ENCODE measurements at regions not wholly inside any gene's neighbourhood (a gene's known extent, or its start where the extent isn't known, plus 50 kb on each side); places are given as distances from the start of the nearest gene placed in this dataset.

DNA sequence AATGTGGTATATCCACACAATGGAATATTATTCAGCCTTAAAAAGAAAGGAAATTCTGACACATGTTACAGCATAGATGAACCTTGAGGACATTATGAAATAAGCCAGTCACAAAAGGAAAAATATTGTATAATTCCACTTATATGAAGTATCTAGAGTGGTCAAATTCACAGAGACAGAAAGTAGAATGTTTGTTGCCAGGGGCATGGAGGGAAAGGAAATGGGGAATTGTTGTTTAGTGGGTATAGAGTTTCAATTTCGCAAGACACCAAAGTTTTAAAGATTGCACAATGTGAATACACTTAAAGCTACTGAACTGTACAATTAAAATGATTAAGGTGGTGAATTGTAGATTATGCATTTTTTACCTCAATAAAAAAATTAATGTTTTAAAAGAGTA, 92.9 kb downstream of the TXNL1 start:
- no peak for DNase-seq

DNA sequence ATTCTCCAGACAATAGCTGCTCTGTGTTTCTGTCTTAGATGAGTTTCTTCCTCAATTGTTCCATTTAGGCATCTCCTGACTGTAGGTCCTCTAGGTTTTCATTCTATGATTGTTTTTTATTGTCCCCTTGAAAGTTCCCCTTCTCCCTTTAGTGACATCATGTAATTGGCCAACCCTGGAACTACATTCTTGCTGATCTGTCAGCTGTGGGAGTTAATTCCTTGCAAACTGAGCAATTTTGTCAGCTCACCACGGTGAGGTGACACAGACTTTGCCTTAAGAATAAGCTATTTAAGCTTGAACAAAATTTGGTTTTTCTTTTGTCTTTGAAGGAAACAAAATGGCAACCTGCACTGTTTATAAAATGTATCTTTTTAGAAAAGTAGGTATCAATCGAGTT, 95.9 kb downstream of the TXNL1 start:
- no peak for DNase-seq

- DNase-seq = no peak
Observed at GRCh38 chr18:56541793-56542192, 96.6 kb downstream of the TXNL1 start.

- no peak for DNase-seq
Observed at GRCh38 chr18:56541340-56541739, 97.1 kb downstream of the TXNL1 start.

DNA sequence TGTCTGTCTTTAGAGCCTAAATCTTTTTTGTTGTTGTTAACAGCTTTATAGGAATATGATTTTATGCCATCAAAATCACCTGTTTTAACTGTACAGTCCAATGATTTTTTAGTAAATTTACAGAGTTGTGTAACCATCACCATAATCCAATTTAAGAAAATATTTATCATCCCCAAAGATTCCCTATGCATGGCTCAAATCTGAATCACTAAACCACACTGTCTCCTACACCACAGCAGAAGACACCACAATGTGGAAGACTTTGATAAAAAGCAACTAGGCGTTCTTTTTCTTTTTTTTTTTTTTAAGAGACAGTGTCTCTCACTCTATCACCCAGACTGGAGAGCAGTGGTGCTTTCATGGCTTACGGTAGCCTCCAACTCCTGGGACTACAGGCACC, 99.6 kb downstream of the TXNL1 start:
- no peak for DNase-seq

DNA sequence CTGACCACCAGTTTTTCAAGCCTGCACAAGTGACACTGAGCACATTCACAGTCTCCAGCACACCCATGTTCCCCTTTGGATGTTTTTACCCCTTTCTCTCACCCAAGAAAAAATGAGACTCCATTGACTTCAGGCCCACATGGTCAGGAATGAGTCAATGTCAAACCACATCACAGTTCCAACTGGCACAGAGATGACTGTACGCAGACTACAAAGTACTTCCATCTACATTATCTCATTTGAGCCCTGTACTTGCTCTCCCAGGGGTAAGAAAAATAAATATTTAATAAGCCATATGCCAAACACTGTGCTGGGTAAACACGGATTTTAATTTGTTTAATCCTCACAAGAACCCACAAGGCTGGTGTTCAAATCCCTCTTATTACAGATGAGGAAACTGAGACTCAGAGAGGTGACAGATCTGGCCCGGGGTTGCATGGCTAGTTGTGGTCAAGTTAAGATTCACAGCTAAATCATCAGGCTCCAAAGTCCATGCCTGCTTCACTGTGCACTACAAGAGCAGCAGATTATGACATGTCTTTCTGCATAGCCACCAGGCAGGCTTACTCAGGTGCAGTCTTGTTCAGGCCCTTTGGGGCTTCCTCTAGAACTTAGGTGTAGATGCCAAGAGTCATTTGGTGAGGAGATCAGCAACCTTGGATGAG, 106.1 kb downstream of the TXNL1 start:
- DNase-seq = peak; percentile 17

GRCh38 chr18:56522816-56523215, 115.6 kb downstream of the TXNL1 start:
- no peak for DNase-seq

- DNase-seq = no peak
Observed at GRCh38 chr18:56521263-56521662, 117.1 kb downstream of the TXNL1 start.

DNA sequence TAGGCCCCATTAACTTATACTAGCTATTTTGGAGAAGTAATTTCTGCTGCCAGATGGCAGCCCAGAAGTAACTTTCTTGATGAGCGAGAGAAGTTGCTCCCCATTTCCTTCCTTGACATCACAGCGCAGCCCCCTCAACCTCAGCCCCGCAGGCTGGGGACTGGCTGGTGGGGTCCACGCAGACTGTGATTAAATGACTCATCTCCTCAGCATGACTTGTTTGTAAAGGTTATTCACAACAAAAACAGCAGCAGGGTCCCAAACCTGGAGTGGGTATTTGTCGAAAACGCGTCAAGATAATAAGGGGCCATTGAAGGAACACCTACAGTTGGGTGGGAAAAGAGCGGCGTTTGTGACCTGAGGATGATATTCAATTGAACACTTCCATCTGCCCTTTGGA, 120.6 kb downstream of the TXNL1 start:
- no peak for DNase-seq

GRCh38 chr18:56517196-56517595, 121.2 kb downstream of the TXNL1 start:
- DNase-seq = no peak

- no peak for DNase-seq
Observed at GRCh38 chr18:56516789-56517188, 121.6 kb downstream of the TXNL1 start.

DNA sequence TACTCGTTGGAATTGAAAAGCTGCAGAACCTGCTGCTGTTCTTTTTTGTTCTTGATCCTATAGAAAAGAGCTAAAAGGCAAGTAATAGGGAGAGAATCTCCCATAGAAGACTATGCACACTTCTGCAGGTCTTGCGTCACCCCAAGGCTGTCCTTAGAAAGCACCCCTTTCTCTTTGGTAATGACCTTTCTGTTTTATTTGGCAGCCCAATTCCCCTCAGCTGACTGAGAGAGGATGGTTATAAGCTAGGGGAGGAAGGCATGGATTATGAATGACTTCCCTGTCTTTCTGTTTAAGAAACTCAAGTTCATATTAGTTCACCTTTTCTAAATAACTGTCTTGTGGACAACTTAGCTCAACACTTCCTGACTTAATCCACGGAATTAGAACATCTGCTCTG, 122.9 kb downstream of the TXNL1 start:
- no peak for DNase-seq

- no peak for DNase-seq
Observed at GRCh38 chr18:56511996-56512395, 126.4 kb downstream of the TXNL1 start.

DNA sequence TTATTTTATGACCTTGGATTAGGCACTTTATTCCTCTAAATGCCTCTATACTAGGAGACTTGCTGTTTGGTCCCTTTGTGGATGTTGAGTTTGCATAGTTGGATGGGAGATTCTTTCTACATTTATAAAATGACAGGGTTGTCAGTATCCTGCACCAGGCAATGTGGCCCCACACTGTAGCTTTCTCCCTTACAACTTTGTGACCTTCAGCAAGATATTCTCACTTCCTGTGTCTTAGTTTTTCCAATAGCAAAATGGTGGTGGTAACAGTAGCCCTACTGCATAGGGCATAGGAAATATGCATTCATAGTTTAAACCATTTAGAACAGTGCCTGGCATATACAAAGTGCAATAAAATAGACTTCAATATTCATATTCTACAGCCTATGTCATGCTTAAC, 128.3 kb downstream of the TXNL1 start:
- DNase-seq = no peak

- no peak for DNase-seq
Observed at GRCh38 chr18:56509656-56510055, 128.7 kb downstream of the TXNL1 start.

DNA sequence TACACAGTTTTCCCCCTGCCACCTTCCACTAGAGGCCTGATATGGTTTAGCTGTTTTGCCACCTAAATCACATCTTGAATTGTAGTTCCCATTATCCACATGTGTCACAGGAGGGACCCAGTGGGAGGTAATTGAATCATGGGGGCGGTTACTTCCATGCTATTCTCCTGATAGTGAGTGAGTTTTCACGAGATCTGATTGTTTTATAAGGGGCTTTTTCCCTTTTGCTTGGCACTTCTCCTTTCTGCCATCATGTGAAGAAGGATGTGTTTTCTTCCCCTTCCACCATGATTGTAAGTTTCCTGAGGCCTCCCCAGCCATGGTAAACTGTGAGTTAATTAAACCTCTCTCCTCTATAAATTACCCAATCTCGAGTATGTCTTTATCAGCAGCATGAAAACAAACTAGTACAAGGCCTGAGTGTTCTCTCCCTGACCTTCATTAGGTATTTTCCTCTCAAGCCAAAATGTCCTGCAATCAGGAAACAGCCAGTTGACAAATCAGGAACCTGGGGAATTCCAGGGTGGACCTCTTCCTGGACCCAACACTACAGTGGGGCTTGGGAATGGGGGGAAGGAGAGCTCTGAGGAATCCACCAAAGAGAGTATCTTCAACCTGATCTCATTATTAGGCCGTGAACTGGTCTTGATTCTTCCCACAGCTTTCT, 129.9 kb downstream of the TXNL1 start:
- no peak for DNase-seq

DNA sequence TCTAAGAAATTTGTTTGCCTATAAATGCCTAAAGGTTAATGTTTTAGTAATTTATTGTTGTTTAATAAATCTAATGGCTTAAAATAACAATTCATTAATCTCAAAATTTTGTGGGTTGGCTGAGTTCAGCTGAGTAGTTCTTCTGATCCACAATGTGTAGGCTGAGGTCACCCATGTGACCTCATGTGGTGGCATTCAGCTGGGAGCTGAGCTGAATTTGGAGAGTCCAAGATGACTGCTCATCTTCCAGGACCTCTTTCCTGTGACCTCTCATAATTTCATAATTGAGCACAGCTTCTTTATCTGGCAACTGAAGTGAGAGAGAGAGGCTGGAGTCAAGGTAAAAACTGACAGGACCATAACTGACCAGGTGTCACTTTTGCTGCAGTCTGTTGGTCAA, 132.4 kb downstream of the TXNL1 start:
- no peak for DNase-seq

DNA sequence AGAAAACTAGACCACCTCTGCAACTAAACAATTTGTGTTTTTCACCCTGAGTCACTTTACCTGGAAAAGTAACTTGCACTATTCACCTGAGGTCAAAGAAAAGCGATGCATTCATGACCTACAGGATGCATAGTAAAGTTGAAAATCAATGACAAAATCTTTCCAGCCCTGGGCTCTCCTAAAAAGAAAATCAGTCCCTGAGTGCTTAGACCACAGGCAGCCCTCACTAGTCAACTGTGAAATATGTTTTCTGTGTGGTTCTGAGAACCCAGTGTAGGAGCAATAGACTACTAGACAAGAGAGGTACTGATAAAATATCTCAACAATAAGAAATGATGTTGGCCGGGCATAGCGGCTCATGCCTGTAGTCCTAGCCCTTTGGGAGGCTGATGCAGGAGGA, 133.1 kb downstream of the TXNL1 start:
- DNase-seq = no peak

- peak; percentile 22 for DNase-seq
Observed at GRCh38 chr18:56501896-56502295, 136.5 kb downstream of the TXNL1 start.

GRCh38 chr18:56495884-56496283, 142.5 kb downstream of the TXNL1 start:
- DNase-seq = no peak

- DNase-seq = no peak
Observed at GRCh38 chr18:56493531-56493930, 144.9 kb downstream of the TXNL1 start.

GRCh38 chr18:56492136-56492535, 146.3 kb downstream of the TXNL1 start:
- DNase-seq = no peak

DNA sequence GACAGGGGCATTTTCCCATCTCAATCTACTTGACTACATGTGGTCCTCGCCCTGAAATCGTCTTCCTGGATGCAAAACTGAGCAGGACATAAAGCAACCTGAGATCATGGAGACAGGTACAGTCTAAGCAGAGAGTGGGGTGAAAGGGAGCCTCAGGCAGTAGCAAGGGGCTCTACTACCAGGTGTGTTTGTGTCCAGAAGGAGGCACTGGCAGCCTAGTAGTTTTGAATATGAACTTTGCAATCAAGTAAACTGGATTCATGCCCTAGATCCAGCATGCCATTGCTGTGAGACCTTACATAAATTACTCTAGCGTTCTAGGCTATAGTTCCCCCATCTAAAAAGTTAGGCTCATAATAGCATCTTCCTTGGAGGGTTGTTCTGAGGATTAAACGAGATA, 147.4 kb downstream of the TXNL1 start:
- DNase-seq = no peak

DNA sequence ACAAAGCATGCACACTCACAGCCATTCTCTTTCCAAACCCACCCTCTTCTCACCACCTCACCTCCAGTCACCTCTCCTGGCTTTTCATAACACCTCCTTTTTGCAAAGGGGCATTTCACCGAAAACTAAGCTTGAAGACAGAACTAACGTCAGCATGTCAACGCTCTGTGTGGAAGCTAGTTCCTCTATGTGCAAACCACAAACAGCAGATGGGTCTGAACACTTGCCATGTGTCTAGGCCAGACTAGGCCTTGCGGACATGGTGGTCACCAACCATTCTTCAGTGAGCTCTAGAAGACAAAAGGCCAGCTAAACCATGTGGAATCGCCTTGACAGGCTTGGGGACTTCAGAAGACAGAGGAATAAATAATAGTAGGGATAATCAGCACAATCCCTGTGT, 148.5 kb downstream of the TXNL1 start:
- no peak for DNase-seq

DNA sequence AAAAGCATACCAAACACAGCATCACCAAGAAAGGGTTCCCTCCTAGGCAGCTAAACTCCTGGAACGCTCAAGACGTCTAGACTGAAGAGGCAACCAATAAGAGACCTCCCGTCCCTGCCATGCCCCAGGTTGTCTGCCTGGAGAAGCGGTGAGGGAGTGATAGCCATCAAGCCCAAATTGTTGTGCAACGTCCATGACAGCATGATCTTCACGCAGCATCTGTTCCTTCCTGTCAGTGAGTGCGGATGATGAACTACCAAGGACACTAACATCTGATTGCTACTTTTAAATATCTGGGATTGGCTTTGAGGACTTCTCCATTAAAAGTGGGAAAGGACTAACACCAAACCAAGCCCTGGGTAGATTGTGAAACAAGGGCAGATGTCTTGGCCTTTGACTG, 149.7 kb downstream of the TXNL1 start:
- no peak for DNase-seq

Measured in NCI-H2171 treated with DMSO at 0.1 percent for 48 hours (cell line).